Activated CD8-positive, alpha-beta T cell treated with anti-CD3 and anti-CD28 coated beads for 36 hours (primary cell): ENCODE measurements at regions not wholly inside any gene's neighbourhood (a gene's known extent, or its start where the extent isn't known, plus 50 kb on each side); places are given as distances from the start of the nearest gene placed in this dataset.

ENCODE experiments used
- ATAC-seq: fragments of 200-7000 bp; cut with Tn5 transposase; one replicate; pipeline ENCODE4 v1.10.0; 2021; ENCODE audit warnings: mild to moderate bottlenecking, moderate library complexity
- CTCF ChIA-PET: fragments of 350-600 bp; sonication (Branson Sonifier 250); formaldehyde crosslinking; loops from one replicate; lab custom pipeline; 2021; ENCODE audit warnings: antibody characterized with exemption; lab: Charles Lee
- POLR2A ChIA-PET: fragments of 350-600 bp; sonication (Branson Sonifier 250); formaldehyde crosslinking; loops from one replicate; lab custom pipeline; 2021; ENCODE audit warnings: antibody characterized with exemption; lab: Charles Lee
- DNase-seq: peaks from one replicate; pipeline ENCODE4 v3.0.0-alpha.2; 2020
- H3K27ac Mint-ChIP-seq: one replicate; pipeline ENCODE4 v1.8.0; 2021; ENCODE audit warnings: mild to moderate bottlenecking, mixed read lengths
- H3K27me3 Mint-ChIP-seq: one replicate; pipeline ENCODE4 v1.8.0; 2021; ENCODE audit warnings: mixed read lengths
- H3K36me3 Mint-ChIP-seq: one replicate; pipeline ENCODE4 v1.8.0; 2021; ENCODE audit warnings: low read depth, mixed read lengths
- H3K4me1 Mint-ChIP-seq: one replicate; pipeline ENCODE4 v1.8.0; 2021; ENCODE audit warnings: low read depth, mixed read lengths
- H3K4me3 Mint-ChIP-seq: one replicate; pipeline ENCODE4 v1.8.0; 2021; ENCODE audit warnings: mild to moderate bottlenecking, moderate library complexity, mixed read lengths
- H3K9me3 Mint-ChIP-seq: one replicate; pipeline ENCODE4 v1.8.0; 2021; ENCODE audit warnings: mixed read lengths
- CTCF ChIP-seq: fragments of 200-600 bp; IDR thresholded peaks from one replicate; pipeline ENCODE4 v1.8.0; 2022; ENCODE audit warnings: antibody characterized with exemption, mild to moderate bottlenecking
- intact Hi-C: fragments of 100-400 bp; cut with micrococcal nuclease; formaldehyde crosslinking; loops from one replicate; pipeline ENCODE4 v1.10.0; 2022

DNA sequence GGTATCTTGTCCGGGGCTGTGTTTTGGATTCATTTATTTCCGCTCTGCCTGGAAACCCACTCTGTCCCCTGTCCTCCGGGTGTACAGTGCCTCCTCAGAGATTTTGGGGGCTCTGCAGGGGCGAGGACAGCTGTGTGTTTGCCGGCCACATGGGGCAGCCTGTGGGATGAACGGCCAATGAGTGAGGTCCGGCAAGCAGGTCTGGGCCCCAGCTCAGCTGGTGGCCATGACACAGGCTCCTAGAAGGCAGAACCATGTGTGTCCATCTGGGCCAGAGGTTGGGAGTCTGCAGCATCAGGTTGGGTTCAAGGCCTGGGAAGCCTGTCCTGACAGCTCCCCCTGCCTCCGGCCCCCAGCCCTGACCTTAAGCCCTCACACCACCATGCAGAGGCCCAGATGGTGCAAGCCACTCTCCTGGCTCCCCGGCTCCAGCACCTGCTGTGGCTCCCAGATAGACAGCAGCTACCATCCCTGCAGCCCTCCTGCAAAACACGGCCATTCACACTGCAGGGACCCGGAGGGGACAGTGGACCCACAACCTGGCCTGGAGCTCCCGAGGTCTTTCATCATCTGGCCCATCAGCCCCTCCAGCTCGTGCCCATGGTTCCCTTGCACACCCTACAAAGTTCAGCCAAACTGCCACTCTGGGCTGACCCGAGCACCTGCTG, 220.1 kb upstream of the C14orf180 start:
- no peak for TF ChIP-seq CTCF
- DNase-seq, result no peak
- no peak for ATAC-seq
- Mint-ChIP-seq H3K36me3 (no peaks in the 10 kb centered on the region), H3K27me3 (no peaks in the 10 kb centered on the region), H3K4me1 (no peaks in the 10 kb centered on the region), H3K4me3 (no peak overlapping the region), H3K27ac (no peak overlapping the region), H3K9me3 (no peaks in the 10 kb centered on the region)
- CTCF ChIA-PET, result no interaction called here
- POLR2A ChIA-PET, result no interaction called here
- intact Hi-C loops, result no loop called here

DNA sequence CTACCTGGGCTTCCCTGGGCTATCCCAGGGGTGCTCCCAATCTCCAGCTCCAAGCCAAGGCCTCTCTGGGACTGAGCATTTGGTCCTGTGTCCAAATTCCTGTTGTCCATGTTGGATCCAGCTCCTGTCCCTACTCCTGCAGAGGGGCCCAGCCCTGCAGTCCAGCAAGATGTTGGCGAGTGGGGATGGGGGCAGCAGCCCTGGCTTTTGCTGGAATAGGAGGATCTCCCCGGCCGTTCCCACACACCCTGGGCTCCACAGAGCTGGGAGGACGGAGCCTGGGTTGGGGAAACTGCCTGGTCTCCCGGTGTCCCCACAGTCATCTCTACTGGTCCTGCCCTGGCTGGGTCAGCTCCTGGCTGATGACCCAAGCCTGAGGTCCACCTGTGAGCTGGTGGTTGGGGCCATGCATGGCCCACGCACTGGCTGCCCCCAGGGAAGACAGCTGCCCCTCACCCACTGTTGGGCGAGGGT, 219.6 kb upstream of the C14orf180 start:
- no peaks in the 10 kb centered on the region for H3K4me1 Mint-ChIP-seq
- POLR2A ChIA-PET, result no interaction called here
- ATAC-seq (no peak), DNase-seq (no peak)
- no peaks in the 10 kb centered on the region for H3K9me3 Mint-ChIP-seq
- CTCF ChIA-PET, result no interaction called here
- TF ChIP-seq CTCF, result no peak
- H3K4me3 Mint-ChIP-seq, result no peak overlapping the region
- H3K27me3 Mint-ChIP-seq, result no peaks in the 10 kb centered on the region
- H3K36me3 Mint-ChIP-seq, result no peaks in the 10 kb centered on the region
- H3K27ac Mint-ChIP-seq, result no peak overlapping the region
- intact Hi-C loops, result no loop called here

- CTCF ChIA-PET, result no interaction called here
- H3K36me3 Mint-ChIP-seq, result no peaks in the 10 kb centered on the region
- POLR2A ChIA-PET, result no interaction called here
- intact Hi-C loops, result no loop called here
- H3K27me3 Mint-ChIP-seq, result no peaks in the 10 kb centered on the region
- no peak for TF ChIP-seq CTCF
- no peak for DNase-seq
- no peak overlapping the region for H3K4me3 Mint-ChIP-seq
- ATAC-seq, result no peak
- no peaks in the 10 kb centered on the region for H3K9me3 Mint-ChIP-seq
- H3K4me1 Mint-ChIP-seq, result no peaks in the 10 kb centered on the region
- H3K27ac Mint-ChIP-seq, result no peak overlapping the region
Measured at GRCh38 chr14:104360501-104360900, 219.1 kb upstream of the C14orf180 start.

DNA sequence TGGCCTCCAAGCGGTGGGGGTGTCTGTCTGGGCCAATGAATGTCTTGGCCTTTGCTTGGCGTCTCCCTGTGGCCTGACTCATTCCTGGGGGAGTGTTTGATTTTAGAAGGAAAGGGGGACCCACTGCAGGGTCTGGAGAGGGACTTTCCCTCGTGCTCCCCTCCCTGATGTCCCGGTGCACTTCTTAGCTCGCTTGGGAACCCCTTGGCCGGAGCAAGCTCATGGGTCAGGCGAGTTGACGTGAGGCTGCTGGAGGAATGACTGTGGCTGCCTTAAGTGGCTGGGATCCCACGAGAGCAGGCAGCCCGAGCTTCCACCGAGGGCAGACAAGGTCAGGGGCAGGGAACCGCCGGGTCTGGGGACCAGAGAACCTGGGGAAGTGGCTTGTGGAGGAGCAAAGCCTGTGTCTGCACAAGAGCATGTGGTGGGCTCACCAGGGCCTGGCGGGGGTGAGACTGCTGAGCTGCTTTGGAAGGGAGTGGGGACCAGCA, 218.4 kb upstream of the C14orf180 start:
- CTCF ChIA-PET, result no interaction called here
- no peak overlapping the region for H3K4me3 Mint-ChIP-seq
- DNase-seq, result no peak
- no peaks in the 10 kb centered on the region for H3K36me3 Mint-ChIP-seq
- no peaks in the 10 kb centered on the region for H3K9me3 Mint-ChIP-seq
- TF ChIP-seq CTCF, result no peak
- no peaks in the 10 kb centered on the region for H3K4me1 Mint-ChIP-seq
- ATAC-seq, result no peak
- H3K27me3 Mint-ChIP-seq, result no peaks in the 10 kb centered on the region
- POLR2A ChIA-PET, result interaction anchor here (0.5 kb wide), 1 partner anchor 20 kb away, joined by 3 read pairs; no protein-coding TSS in a partner anchor
- intact Hi-C loops, result no loop called here
- no peak overlapping the region for H3K27ac Mint-ChIP-seq

GRCh38 chr14:104361921-104362681, 217.5 kb upstream of the C14orf180 start:
- intact Hi-C loops, result no loop called here
- no peak for TF ChIP-seq CTCF
- ATAC-seq (no peak), DNase-seq (no peak)
- POLR2A ChIA-PET, result no interaction called here
- Mint-ChIP-seq H3K9me3 (no peaks in the 10 kb centered on the region), H3K27ac (no peak overlapping the region), H3K4me3 (no peak overlapping the region), H3K4me1 (no peaks in the 10 kb centered on the region), H3K27me3 (no peaks in the 10 kb centered on the region), H3K36me3 (no peaks in the 10 kb centered on the region)
- CTCF ChIA-PET, result no interaction called here
